ENCODE measurements at regions not wholly inside any gene's neighbourhood (a gene's known extent, or its start where the extent isn't known, plus 50 kb on each side); places are given as distances from the start of the nearest gene placed in this dataset.

DNA sequence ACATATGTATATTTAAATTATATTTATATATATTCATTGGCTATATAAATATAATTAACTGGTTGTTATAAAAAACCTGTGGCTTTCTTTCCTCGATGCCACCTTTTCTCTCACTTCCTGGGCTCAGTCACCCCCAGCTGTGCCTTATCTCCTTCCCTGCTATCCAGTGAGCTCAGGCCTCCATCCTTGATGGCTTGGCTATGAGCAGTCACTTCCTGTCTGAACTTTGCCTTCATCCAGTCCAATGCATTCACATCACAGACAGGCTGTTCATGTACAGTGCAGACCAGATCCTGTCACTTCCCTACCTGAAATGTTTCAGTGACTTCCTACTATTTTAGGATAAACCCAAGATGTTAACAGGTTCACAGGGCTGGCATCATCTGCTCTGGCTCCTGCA is 115.3 kb upstream of the PRB2 start:
- H3K4me3 ChIP-seq (ENCODE audit: low read depth in 1 of 2, low read length in 1 of 2), result no peak overlapping the region
- TF ChIP-seq, protein P1, sequence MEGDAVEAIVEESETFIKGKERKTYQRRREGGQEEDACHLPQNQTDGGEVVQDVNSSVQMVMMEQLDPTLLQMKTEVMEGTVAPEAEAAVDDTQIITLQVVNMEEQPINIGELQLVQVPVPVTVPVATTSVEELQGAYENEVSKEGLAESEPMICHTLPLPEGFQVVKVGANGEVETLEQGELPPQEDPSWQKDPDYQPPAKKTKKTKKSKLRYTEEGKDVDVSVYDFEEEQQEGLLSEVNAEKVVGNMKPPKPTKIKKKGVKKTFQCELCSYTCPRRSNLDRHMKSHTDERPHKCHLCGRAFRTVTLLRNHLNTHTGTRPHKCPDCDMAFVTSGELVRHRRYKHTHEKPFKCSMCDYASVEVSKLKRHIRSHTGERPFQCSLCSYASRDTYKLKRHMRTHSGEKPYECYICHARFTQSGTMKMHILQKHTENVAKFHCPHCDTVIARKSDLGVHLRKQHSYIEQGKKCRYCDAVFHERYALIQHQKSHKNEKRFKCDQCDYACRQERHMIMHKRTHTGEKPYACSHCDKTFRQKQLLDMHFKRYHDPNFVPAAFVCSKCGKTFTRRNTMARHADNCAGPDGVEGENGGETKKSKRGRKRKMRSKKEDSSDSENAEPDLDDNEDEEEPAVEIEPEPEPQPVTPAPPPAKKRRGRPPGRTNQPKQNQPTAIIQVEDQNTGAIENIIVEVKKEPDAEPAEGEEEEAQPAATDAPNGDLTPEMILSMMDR (IDR thresholded peaks at IDR 0.05), result no peak

GRCh38 chr12:11513288-11513687 is 117.9 kb upstream of the PRB2 start:
- no peaks in the 10 kb centered on the region for H3K36me3 ChIP-seq
- no peak overlapping the region for H3K4me3 ChIP-seq (ENCODE audit: low read depth in 1 of 2, low read length in 1 of 2)
- TF ChIP-seq, protein P1 (IDR thresholded peaks at IDR 0.05), result no peak
- no peaks in the 10 kb centered on the region for H3K9me3 ChIP-seq
- H3K27ac ChIP-seq, result no peak overlapping the region
- H3K27me3 ChIP-seq, result no peaks in the 10 kb centered on the region
- H3K4me1 ChIP-seq (ENCODE audit: control insufficient read depth in 1 of 2, insufficient read depth in 1 of 2, low read depth in 1 of 2, low read length in 1 of 2), result no peaks in the 10 kb centered on the region

More for the DNA sequence above, 115.3 kb upstream of the PRB2 start:
- Histone ChIP-seq H3K27ac (no peak overlapping the region), H3K27me3 (no peaks in the 10 kb centered on the region), H3K9me3 (no peaks in the 10 kb centered on the region), H3K4me1 (ENCODE audit: control insufficient read depth in 1 of 2, insufficient read depth in 1 of 2, low read depth in 1 of 2, low read length in 1 of 2) (no peaks in the 10 kb centered on the region), H3K36me3 (no peaks in the 10 kb centered on the region)

DNA sequence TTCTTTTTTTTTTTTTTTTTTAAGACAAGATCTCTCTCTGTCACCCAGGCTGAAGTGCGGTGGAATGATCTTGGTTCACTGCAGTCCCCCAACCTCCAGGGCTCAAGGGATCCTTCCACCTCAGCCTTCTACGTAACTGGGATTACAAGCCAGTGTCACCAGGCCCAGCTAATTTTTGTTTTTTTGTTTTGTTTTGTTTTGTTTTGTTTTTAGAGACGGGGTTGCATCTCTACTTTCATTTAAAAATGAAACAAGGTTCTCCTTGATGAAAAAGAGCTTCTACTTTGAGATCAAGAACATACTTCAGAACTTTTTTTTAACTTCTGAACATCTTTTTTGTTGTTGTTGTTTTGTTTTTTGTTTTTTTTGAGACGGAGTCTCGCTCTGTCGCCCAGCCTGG is 121.7 kb upstream of the PRB2 start:
- Histone ChIP-seq H3K27me3 (no peaks in the 10 kb centered on the region), H3K27ac (no peak overlapping the region), H3K4me3 (ENCODE audit: low read depth in 1 of 2, low read length in 1 of 2) (no peak overlapping the region), H3K36me3 (no peaks in the 10 kb centered on the region), H3K4me1 (ENCODE audit: control insufficient read depth in 1 of 2, insufficient read depth in 1 of 2, low read depth in 1 of 2, low read length in 1 of 2) (no peaks in the 10 kb centered on the region), H3K9me3 (no peaks in the 10 kb centered on the region)
- TF ChIP-seq, protein P1 (IDR thresholded peaks at IDR 0.05), result no peak

- Histone ChIP-seq H3K4me1 (ENCODE audit: control insufficient read depth in 1 of 2, insufficient read depth in 1 of 2, low read depth in 1 of 2, low read length in 1 of 2) (no peaks in the 10 kb centered on the region), H3K4me3 (ENCODE audit: low read depth in 1 of 2, low read length in 1 of 2) (no peak overlapping the region), H3K27me3 (no peaks in the 10 kb centered on the region), H3K9me3 (no peaks in the 10 kb centered on the region), H3K36me3 (no peaks in the 10 kb centered on the region), H3K27ac (no peak overlapping the region)
- TF ChIP-seq, protein P1 (IDR thresholded peaks at IDR 0.05), result no peak
These were observed 125.0 kb upstream of the ETV6 start for GRCh38 chr12:11524446-11524845.

GRCh38 chr12:11534064-11534463 is 115.4 kb upstream of the ETV6 start:
- no peaks in the 10 kb centered on the region for H3K9me3 ChIP-seq
- no peaks in the 10 kb centered on the region for H3K27me3 ChIP-seq
- TF ChIP-seq, protein P1 (IDR thresholded peaks at IDR 0.05), result no peak
- H3K27ac ChIP-seq, result no peak overlapping the region
- no peaks in the 10 kb centered on the region for H3K4me1 ChIP-seq (ENCODE audit: control insufficient read depth in 1 of 2, insufficient read depth in 1 of 2, low read depth in 1 of 2, low read length in 1 of 2)
- no peak overlapping the region for H3K4me3 ChIP-seq (ENCODE audit: low read depth in 1 of 2, low read length in 1 of 2)
- no peaks in the 10 kb centered on the region for H3K36me3 ChIP-seq

DNA sequence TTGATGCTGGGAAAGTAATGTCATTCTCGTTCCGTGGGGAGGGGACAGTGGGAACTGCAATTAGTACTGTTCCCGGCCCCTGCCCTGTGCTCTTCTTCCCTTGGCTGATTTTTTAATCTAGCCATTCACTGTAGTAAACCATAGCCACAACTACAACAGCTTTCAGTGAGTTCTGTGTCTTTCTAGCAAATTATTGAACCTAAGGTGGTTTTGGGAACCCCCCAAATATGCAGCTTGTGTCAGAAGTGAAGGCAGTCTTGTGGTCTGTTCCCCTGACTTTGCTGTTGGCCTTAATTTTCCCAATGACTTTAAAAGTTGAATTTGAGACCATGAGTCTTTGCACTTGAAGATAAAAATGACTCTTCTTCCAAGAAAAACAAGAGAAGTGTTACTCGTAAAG is 114.3 kb upstream of the ETV6 start:
- Histone ChIP-seq H3K27ac (no peak overlapping the region), H3K4me1 (ENCODE audit: control insufficient read depth in 1 of 2, insufficient read depth in 1 of 2, low read depth in 1 of 2, low read length in 1 of 2) (no peaks in the 10 kb centered on the region), H3K9me3 (no peaks in the 10 kb centered on the region), H3K27me3 (no peaks in the 10 kb centered on the region), H3K36me3 (no peaks in the 10 kb centered on the region), H3K4me3 (ENCODE audit: low read depth in 1 of 2, low read length in 1 of 2) (no peak overlapping the region)
- TF ChIP-seq, protein P1 (IDR thresholded peaks at IDR 0.05), result no peak
